Endothelial cell of umbilical vein (primary cell): ENCODE measurements at regions not wholly inside any gene's neighbourhood (a gene's known extent, or its start where the extent isn't known, plus 50 kb on each side); places are given as distances from the start of the nearest gene placed in this dataset.

ENCODE experiments used
- BruUV-seq: library from RNA; stranded (reverse); fragments of 400-500 nt; replicated peaks from 2 replicates; lab custom pipeline; 2021; lab: Mats Ljungman, UMichigan
- CTCF ChIA-PET: fragments of 300-600, 350-600 bp; sonication (Branson Sonifier 250); formaldehyde crosslinking; loops from one replicate; lab custom pipeline; 2021; ENCODE audit warnings: antibody characterized with exemption, inconsistent platforms; lab: Charles Lee
- POLR2A ChIA-PET: fragments of 300-600, 350-600 bp; sonication (Branson Sonifier 250); formaldehyde crosslinking; loops from one replicate; lab custom pipeline; 2021; ENCODE audit warnings: antibody characterized with exemption, inconsistent platforms; lab: Charles Lee
- DNase-seq: peaks from one replicate; pipeline ENCODE4 v3.0.0-alpha.2; 2011; ENCODE audit warnings: low read depth, low spot score
- FAIRE-seq: peaks from 2 replicates; lab custom pipeline; 2011; peaks lifted over from hg19 to GRCh38; lab: Jason Lieb, UNC
- H2AFZ ChIP-seq: 2 replicates; pipeline ENCODE4 v1.6.0; 2012; ENCODE audit warnings: low read depth, low read length, control low read depth, inconsistent platforms
- H3K27ac ChIP-seq: 2 replicates; pipeline ENCODE4 v1.5.1; 2011; ENCODE audit warnings: low read depth, mild to moderate bottlenecking, control low read depth, low read length, moderate library complexity; ENCODE audit not compliant: insufficient read depth
- H3K27me3 ChIP-seq, 2 experiments: 2 replicates each; pipeline versions ENCODE4 v1.6.0 to v1.6.1; 2011; ENCODE audit warnings: low read length in 2 of 2, mixed read lengths in 1 of 2; ENCODE audit not compliant: control insufficient read depth in 2 of 2, insufficient read depth in 2 of 2
- H3K36me3 ChIP-seq, 2 experiments: 2 replicates in 1 of 2; 3 replicates in 1 of 2; pipeline ENCODE4 v1.5.1; 2011; ENCODE audit warnings: low read length in 2 of 2, mild to moderate bottlenecking in 1 of 2, moderate library complexity in 1 of 2; ENCODE audit not compliant: control insufficient read depth in 2 of 2, insufficient read depth in 2 of 2; ENCODE audit errors: extremely low read depth in 1 of 2
- H3K4me1 ChIP-seq: 3 replicates; pipeline ENCODE4 v1.5.1; 2011; ENCODE audit warnings: mild to moderate bottlenecking, low read length; ENCODE audit not compliant: control insufficient read depth, insufficient read depth; ENCODE audit errors: extremely low read depth
- H3K4me2 ChIP-seq: 2 replicates; pipeline ENCODE4 v1.6.1; 2011; ENCODE audit warnings: low read length, control low read depth, mixed read lengths; ENCODE audit not compliant: insufficient read depth
- H3K4me3 ChIP-seq, 3 experiments: fragments of 200-600 bp in 1 of 3; sonication (generic), shearing (Covaris generic) in 1 of 3; replicated peaks in 1 of 3; 2 replicates each; pipeline ENCODE4 v1.5.1; 2011 to 2016; ENCODE audit warnings: control low read depth in 3 of 3, low read length in 3 of 3, mild to moderate bottlenecking in 2 of 3, inconsistent platforms in 1 of 3, low read depth in 1 of 3, moderate library complexity in 1 of 3; ENCODE audit not compliant: insufficient read depth in 1 of 3
- H3K79me2 ChIP-seq: 2 replicates; pipeline ENCODE4 v1.6.0; 2012; ENCODE audit warnings: low read length, inconsistent platforms; ENCODE audit not compliant: control insufficient read depth, insufficient read depth
- H3K9ac ChIP-seq: replicated peaks from 2 replicates; pipeline ENCODE3; 2011; ENCODE audit warnings: low read length, control low read depth; ENCODE audit not compliant: insufficient read depth; ENCODE audit errors: extremely low read depth
- H3K9me1 ChIP-seq: replicated peaks from 3 replicates; pipeline ENCODE4 v1.6.0; 2011; ENCODE audit warnings: mild to moderate bottlenecking, low read length; ENCODE audit not compliant: control insufficient read depth, insufficient read depth; ENCODE audit errors: extremely low read depth
- H3K9me3 ChIP-seq: replicated peaks from 2 replicates; pipeline ENCODE4 v1.5.1; 2012; ENCODE audit warnings: low read length, inconsistent platforms; ENCODE audit not compliant: control insufficient read depth, insufficient read depth
- H4K20me1 ChIP-seq: replicated peaks from 2 replicates; pipeline ENCODE3; 2011; ENCODE audit warnings: mild to moderate bottlenecking, low read length; ENCODE audit not compliant: control insufficient read depth, insufficient read depth; ENCODE audit errors: extremely low read depth
- CTCF ChIP-seq, 2 donors: IDR thresholded peaks; 1 replicate in 1 of 2; 2 replicates in 1 of 2; pipeline ENCODE4 v1.5.1; 2011; ENCODE audit warnings: low read length in 2 of 2, mild to moderate bottlenecking in 2 of 2, moderate library complexity in 2 of 2, control low read depth in 1 of 2, inconsistent platforms in 1 of 2, low read depth in 1 of 2; ENCODE audit not compliant: insufficient read depth in 1 of 2; ENCODE audit errors: extremely low read depth in 1 of 2
- EZH2 ChIP-seq: IDR thresholded peaks from 2 replicates; pipeline ENCODE4 v1.6.1; 2012; ENCODE audit warnings: borderline replicate concordance, low read depth, mild to moderate bottlenecking, moderate library complexity, low read length, inconsistent platforms; ENCODE audit not compliant: severe bottlenecking
- FOS ChIP-seq: IDR thresholded peaks from 2 replicates; pipeline ENCODE4 v1.6.1; 2011; ENCODE audit warnings: mild to moderate bottlenecking, low read length, moderate library complexity, borderline replicate concordance; ENCODE audit not compliant: insufficient read depth
- GATA2 ChIP-seq: IDR thresholded peaks from 2 replicates; pipeline ENCODE4 v1.7.0; 2011; ENCODE audit warnings: low read depth, mild to moderate bottlenecking, moderate library complexity, mixed read lengths, low read length; ENCODE audit not compliant: insufficient read length, insufficient read depth
- JUN ChIP-seq: IDR thresholded peaks from 2 replicates; pipeline ENCODE4 v1.6.1; 2011; ENCODE audit warnings: borderline replicate concordance, low read depth; ENCODE audit not compliant: insufficient read length, insufficient read depth
- MAX ChIP-seq: IDR thresholded peaks from 2 replicates; pipeline ENCODE4 v1.6.1; 2011; ENCODE audit not compliant: insufficient read depth, insufficient read length
- MYC ChIP-seq: IDR thresholded peaks from one replicate; pipeline ENCODE4 v1.6.1; 2011; ENCODE audit warnings: mild to moderate bottlenecking, low read depth, low read length
- POLR2A ChIP-seq: IDR thresholded peaks from 2 replicates; pipeline ENCODE4 v1.6.1; 2012; ENCODE audit warnings: low read depth, mild to moderate bottlenecking, control low read depth, low read length
- POLR2AphosphoS5 ChIP-seq: IDR thresholded peaks from 2 replicates; pipeline ENCODE4 v1.6.1; 2012; ENCODE audit warnings: low read depth, mild to moderate bottlenecking, control low read depth, low read length, moderate library complexity; ENCODE audit not compliant: insufficient read depth
- dilution Hi-C: fragments of 300-500 bp; cut with MboI; formaldehyde crosslinking; loops from one replicate; pipeline ENCODE4 v1.15.0; 2019; ENCODE audit warnings: low sequenced_read_pairs; ENCODE audit not compliant: extremely low pct_ligation_motif_present
- intact Hi-C: fragments of 100-400 bp; cut with micrococcal nuclease; formaldehyde crosslinking; loops from one replicate; pipeline ENCODE4 v1.10.0; 2022

DNA sequence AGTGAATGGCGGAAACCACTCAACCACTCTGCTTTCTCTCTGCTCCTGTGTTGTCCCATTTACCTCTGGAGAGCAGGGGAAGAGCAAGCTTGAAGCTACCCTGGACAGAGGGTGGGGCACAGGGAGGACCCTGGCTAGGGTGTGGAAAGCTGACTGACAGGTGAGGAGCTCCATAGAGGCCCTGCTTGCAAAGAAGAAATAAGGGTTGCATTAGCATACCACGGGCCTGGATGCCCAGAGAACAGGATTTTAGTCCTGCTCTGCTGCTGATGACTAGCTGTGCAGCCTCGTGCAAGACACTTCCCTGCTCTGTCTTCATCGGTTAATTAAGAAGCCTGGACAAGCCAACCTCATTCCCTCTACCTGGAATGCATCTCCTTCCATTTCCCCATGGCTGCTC, 135.0 kb downstream of the BUD13 start:
- Histone ChIP-seq H3K4me3 (no peak overlapping the region), H3K27me3 (no peaks in the 10 kb centered on the region), H3K9ac (no peak overlapping the region), H3K79me2 (no peaks in the 10 kb centered on the region), H3K36me3 (no peaks in the 10 kb centered on the region), H4K20me1 (no peaks in the 10 kb centered on the region), H3K4me1 (no peaks in the 10 kb centered on the region), H3K4me2 (no peak overlapping the region), H2AFZ (no peak overlapping the region), H3K9me1 (no peaks in the 10 kb centered on the region), H3K27ac (no peak overlapping the region), H3K9me3 (no peaks in the 10 kb centered on the region)
- dilution Hi-C loops (no loop called here), intact Hi-C loops (no loop called here)
- no TSS peak for BruUV-seq
- FAIRE-seq (no peak), DNase-seq (no peak)
- ChIA-PET CTCF (interaction anchor here (1.1 to 10.9 kb wide), 3 partner anchors 122 to 184 kb away, joined by 3 to 350 read pairs (median 7); no protein-coding TSS in a partner anchor), POLR2A (no interaction called here)
- TF ChIP-seq MYC (no peak), POLR2AphosphoS5 (no peak), JUN (no peak), POLR2A (no peak), FOS (no peak), CTCF (IDR thresholded peaks at IDR 0.05; ENCODE audit: extremely low read depth in 1 of 2, insufficient read depth in 1 of 2, low read depth in 1 of 2, low read length in 2 of 2) (no peak), EZH2 (no peak), GATA2 (no peak), MAX (no peak)
